C4-2B (cell line): ENCODE measurements at regions not wholly inside any gene's neighbourhood (a gene's known extent, or its start where the extent isn't known, plus 50 kb on each side); places are given as distances from the start of the nearest gene placed in this dataset.
"Not testable (repeated sequence)": the region's sequence is repeated elsewhere in the genome, so short reads cannot be mapped to it uniquely, and the experiment has no call there.

Experiments used
- H3K27ac ChIP-seq: fragments of 450-650 bp; 2 replicates; pipeline ENCODE4 v1.5.1; 2017
- CTCF ChIP-seq: fragments of 450-650 bp; conservative IDR thresholded peaks from 2 replicates; pipeline ENCODE4 v1.5.1; 2017; ENCODE audit warnings: mild to moderate bottlenecking
- ZFX ChIP-seq: fragments of 450-650 bp; IDR thresholded peaks from 2 replicates; pipeline ENCODE4 v1.6.1; 2017

GRCh38 chr3:144499001-144499930, 527.6 kb downstream of the DIPK2A start:
- no peak overlapping the region for H3K27ac ChIP-seq
- no peak for TF ChIP-seq CTCF
- no peak for TF ChIP-seq ZFX

DNA sequence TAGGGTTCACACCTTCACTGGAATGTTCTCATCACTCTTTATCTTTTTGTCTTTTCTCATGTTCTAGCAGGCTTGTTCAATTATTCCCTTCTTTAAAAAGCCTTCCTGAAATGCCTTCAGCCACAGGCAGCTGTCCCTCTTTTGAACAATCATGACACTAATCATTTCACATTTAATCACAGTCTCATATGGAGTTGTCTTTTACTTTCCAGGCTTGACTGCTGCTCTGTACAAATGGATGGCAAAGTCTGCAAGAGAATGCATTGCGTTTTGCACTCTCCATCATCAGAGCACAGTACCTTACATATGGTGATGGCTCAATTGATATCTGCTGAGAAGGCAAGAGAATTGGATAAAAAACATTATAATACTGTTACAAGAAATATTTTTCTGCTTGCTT, 529.8 kb downstream of the DIPK2A start:
- TF ChIP-seq CTCF (no peak), ZFX (no peak)
- no peak overlapping the region for H3K27ac ChIP-seq

GRCh38 chr3:144502402-144502801, 530.8 kb downstream of the DIPK2A start:
- no peak for TF ChIP-seq CTCF
- no peak for TF ChIP-seq ZFX

GRCh38 chr3:144506375-144506774, 534.8 kb downstream of the DIPK2A start:
- H3K27ac ChIP-seq, result not testable (repeated sequence)

More at GRCh38 chr3:144502402-144502801, 530.8 kb downstream of the DIPK2A start:
- no peak overlapping the region for H3K27ac ChIP-seq

- TF ChIP-seq ZFX, result no peak
- H3K27ac ChIP-seq, result no peak overlapping the region
Observed at GRCh38 chr3:144511346-144511745, 539.7 kb downstream of the DIPK2A start.

DNA sequence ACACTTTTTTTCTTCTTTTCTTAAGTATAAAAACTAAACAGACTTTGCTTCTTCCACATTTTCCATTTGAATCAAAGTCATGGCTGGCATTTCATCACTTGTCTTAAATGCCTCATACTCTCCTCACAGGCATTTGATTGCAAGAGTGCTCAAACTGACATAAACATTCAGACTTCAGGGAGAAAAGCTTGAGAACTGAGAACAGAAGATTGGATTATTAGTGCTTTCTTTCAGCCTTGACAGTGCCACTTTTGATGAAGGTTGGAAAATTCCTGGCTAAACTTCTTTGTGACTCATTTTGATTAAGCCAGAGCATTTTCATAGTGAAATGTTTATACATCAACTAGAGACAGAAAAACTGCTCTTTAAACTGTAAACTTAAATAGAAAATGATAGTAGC, 544.4 kb downstream of the DIPK2A start:
- H3K27ac ChIP-seq, result no peak overlapping the region
- TF ChIP-seq CTCF (no peak), ZFX (no peak)

GRCh38 chr3:144516589-144516988, 545.0 kb downstream of the DIPK2A start:
- no peak overlapping the region for H3K27ac ChIP-seq
- TF ChIP-seq CTCF (no peak), ZFX (no peak)

GRCh38 chr3:144521131-144521530, 549.5 kb downstream of the DIPK2A start:
- H3K27ac ChIP-seq, result no peak overlapping the region
- TF ChIP-seq ZFX (no peak), CTCF (no peak)
